ENCODE measurements at regions not wholly inside any gene's neighbourhood (a gene's known extent, or its start where the extent isn't known, plus 50 kb on each side); places are given as distances from the start of the nearest gene placed in this dataset.

DNA sequence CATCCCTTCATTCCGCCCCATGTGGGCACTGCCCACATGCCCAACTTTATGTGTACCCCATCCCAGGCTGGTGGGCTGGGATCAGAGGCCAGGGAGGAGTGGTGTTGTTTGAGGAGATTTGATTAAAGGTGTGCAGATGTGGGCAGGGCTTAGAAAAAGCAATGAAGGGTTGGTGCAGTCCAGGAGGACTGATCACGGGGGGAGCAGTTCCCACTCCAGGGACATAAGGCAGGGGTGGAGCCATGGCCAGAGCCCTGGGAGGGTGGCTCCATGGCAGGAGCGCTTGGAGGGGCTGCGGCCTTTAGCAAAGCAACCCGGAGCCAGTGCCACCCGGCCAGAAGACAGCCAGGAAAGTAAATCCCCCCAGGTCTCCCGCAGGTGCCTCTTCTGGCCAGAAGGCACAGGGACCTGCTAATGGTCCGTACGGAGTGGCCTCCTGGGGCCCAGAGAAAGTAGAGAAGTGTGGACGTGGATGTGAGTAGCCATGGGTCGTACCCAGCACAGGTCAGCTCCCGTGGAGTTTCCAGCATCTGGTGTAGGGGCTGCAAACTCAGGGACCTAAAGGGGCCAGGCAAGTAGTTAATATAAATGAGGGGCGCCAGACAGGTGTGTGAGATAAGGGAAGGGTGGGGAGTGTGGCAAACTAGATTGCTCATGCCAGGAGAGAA is 62.1 kb upstream of the APCDD1L start:
- TF ChIP-seq, protein P1, sequence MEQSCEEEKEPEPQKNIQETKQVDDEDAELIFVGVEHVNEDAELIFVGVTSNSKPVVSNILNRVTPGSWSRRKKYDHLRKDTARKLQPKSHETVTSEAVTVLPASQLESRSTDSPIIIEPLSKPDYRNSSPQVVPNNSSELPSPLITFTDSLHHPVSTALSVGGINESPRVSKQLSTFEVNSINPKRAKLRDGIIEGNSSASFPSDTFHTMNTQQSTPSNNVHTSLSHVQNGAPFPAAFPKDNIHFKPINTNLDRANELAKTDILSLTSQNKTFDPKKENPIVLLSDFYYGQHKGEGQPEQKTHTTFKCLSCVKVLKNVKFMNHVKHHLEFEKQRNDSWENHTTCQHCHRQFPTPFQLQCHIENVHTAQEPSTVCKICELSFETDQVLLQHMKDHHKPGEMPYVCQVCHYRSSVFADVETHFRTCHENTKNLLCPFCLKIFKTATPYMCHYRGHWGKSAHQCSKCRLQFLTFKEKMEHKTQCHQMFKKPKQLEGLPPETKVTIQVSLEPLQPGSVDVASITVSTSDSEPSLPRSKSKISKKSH (CRISPR knock-in tag; IDR thresholded peaks at IDR 0.05; ENCODE audit: borderline replicate concordance), result no peak
- TF ChIP-seq, protein P2, sequence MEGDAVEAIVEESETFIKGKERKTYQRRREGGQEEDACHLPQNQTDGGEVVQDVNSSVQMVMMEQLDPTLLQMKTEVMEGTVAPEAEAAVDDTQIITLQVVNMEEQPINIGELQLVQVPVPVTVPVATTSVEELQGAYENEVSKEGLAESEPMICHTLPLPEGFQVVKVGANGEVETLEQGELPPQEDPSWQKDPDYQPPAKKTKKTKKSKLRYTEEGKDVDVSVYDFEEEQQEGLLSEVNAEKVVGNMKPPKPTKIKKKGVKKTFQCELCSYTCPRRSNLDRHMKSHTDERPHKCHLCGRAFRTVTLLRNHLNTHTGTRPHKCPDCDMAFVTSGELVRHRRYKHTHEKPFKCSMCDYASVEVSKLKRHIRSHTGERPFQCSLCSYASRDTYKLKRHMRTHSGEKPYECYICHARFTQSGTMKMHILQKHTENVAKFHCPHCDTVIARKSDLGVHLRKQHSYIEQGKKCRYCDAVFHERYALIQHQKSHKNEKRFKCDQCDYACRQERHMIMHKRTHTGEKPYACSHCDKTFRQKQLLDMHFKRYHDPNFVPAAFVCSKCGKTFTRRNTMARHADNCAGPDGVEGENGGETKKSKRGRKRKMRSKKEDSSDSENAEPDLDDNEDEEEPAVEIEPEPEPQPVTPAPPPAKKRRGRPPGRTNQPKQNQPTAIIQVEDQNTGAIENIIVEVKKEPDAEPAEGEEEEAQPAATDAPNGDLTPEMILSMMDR (CRISPR knock-in tag; IDR thresholded peaks at IDR 0.05), result no peak
- TF ChIP-seq BRD4 (CRISPR knock-in tag; IDR thresholded peaks at IDR 0.05) (no peak), POLR2A (IDR thresholded peaks at IDR 0.05; ENCODE audit: insufficient read depth in 1 of 2, low read depth in 2 of 2, low read length in 2 of 2) (no peak)
